NCI-H1048 (cell line): ENCODE measurements at regions not wholly inside any gene's neighbourhood (a gene's known extent, or its start where the extent isn't known, plus 50 kb on each side); places are given as distances from the start of the nearest gene placed in this dataset.

Experiments used
- DNase-seq: peaks from one replicate; lab custom pipeline; 2025; lab: John Stamatoyannopoulos, UW

GRCh38 chr2:117644403-117644802 is 170.1 kb upstream of the DDX18 start:
- no peak for DNase-seq

- DNase-seq = no peak
These were observed 169.0 kb upstream of the DDX18 start for GRCh38 chr2:117645458-117645857.

- DNase-seq = no peak
These were observed 168.4 kb upstream of the DDX18 start for GRCh38 chr2:117646099-117646498.

- no peak for DNase-seq
These were observed 167.6 kb upstream of the DDX18 start for GRCh38 chr2:117646872-117647271.

GRCh38 chr2:117656546-117656945 is 157.9 kb upstream of the DDX18 start:
- DNase-seq = no peak

DNA sequence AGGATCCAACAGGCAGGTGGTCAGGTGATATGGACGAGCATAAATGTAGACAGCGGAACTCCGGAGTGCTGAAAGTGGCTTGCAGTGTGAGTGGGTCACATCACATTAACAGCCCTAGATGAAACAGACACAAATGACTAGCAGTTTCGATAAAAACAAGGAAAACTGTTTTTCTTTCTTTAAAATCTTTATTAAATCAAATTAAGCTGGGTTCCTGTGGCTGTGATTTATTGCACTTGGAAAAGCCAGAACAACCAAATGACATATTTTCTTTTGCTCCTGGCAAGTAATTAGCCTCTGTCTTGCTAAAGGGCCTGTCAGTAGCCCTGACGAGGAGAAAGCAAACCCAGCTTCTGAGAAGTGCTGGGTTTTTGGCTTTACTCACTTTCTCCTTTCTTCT is 152.9 kb upstream of the DDX18 start:
- no peak for DNase-seq

DNA sequence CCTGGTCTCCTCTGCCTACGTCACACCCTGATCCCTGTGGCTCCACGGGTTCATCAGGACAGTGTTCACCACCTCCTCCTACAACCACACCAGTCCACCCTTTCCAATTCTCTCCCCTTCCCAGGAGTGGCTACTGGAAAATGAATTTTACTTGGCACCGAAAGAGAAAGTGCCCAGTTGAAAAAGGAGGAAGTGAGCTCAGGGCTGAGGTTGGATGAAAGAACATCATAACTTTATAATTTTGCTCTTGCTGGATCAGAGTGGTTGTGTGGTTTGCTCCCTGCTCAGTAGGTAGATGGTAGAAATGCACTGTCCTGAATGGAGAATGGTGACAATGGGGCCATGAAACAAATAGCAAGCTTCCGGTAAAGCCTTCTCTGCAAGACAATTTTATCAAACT is 140.3 kb upstream of the DDX18 start:
- no peak for DNase-seq

GRCh38 chr2:117679952-117680351 is 134.5 kb upstream of the DDX18 start:
- DNase-seq = no peak

GRCh38 chr2:117684919-117685318 is 129.6 kb upstream of the DDX18 start:
- DNase-seq = no peak

- no peak for DNase-seq
These were observed 127.8 kb upstream of the DDX18 start for GRCh38 chr2:117686699-117687098.

DNA sequence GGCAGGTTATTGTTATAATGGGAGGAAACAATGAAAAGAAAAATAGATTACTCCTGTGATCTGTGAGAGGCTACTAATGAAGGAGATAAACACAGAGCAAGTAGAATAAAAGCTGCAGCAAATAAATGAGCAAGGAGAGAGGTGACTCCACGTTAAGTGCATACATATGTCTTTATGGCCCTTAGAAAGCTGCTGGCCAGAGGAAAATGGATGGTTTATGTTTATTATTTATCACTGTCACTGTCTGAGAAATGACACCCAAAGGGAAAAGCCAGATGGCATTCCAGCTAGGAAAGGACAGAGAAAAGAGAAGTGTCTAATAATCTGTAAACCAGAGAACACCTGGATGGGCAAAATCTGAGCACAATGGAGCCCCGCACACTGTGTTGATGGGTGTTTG is 122.9 kb upstream of the DDX18 start:
- DNase-seq = no peak

- no peak for DNase-seq
These were observed 122.3 kb upstream of the DDX18 start for GRCh38 chr2:117692001-117692763.

GRCh38 chr2:117693154-117693553 is 121.3 kb upstream of the DDX18 start:
- no peak for DNase-seq

- DNase-seq = no peak
These were observed 120.8 kb upstream of the DDX18 start for GRCh38 chr2:117693651-117694050.

- no peak for DNase-seq
These were observed 116.2 kb upstream of the DDX18 start for GRCh38 chr2:117698287-117698686.

DNA sequence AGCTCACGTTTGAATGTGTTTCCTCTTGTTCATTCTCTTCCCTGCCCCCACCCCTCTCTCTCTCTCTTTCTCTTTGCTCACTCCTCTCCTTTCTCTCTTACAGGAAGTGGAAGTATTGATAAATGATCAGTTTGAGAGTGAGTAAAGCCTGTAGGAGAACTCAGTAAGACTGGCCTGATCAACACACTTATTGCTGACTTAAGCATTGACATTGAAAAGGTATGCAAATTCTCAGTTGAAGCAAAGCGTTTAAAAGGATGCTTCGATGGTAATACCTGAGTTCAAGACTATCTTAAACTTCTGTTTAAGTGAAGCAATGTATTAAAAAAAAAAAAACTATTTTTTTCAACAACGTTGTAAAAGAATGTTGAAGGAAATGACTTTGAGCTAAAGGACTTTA is 115.7 kb upstream of the DDX18 start:
- no peak for DNase-seq

DNA sequence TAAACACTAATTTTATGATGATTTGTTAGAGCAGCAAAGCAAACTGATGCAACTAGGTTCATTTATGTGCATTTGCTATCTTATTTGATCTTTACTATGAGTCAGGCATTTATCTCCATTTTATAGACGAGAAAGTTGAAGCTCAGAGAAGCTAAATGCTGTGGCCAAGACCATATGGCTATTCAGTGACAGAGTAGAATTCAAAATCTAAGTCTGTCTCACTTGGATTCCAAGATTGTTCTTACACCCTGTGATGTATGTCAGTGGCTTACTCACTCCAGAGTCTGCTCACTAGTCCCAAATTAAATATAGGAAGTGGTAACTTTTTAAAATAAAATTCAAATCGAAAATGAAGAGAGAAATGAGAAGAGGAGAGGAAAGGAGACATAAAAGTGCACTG is 114.0 kb upstream of the DDX18 start:
- no peak for DNase-seq

DNA sequence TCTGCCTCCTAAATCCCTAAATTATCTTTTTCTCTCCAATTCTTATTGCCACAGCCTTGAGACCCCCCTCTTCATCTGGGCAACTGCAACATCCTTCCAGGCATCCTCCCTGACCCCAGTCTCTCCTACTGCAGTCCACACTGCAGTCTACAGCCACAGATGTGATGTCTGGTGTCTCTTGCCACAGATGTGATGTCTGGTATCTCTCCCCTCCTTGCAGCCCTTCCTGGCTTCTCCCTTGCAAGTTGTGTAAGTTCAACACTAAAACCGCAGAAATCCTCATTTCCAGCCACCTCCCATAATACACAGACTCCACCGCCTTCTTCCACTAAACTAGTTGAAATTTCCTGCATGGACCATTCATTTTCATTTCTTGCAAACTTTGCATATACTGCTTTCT is 113.1 kb upstream of the DDX18 start:
- DNase-seq = no peak

DNA sequence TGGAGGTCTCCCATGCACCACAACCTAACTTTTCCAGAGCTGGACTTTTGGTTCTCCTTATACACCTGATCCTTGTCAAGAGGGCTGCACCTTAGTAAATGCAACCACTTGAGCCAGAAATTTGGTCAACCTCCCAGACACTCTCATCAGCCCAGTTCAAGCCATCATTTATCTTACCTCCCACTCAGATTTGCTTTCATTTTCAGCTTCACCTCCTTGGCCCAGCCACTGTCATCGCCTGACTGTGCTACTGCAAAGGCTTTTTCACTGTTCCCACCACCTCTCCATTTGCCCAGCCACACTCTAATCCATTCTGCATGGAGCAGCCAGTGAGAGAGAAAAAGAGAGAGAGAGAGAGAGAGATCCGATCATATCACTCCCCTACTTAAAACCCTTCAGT is 112.4 kb upstream of the DDX18 start:
- DNase-seq = no peak

GRCh38 chr2:117703858-117704257 is 110.6 kb upstream of the DDX18 start:
- DNase-seq = no peak

DNA sequence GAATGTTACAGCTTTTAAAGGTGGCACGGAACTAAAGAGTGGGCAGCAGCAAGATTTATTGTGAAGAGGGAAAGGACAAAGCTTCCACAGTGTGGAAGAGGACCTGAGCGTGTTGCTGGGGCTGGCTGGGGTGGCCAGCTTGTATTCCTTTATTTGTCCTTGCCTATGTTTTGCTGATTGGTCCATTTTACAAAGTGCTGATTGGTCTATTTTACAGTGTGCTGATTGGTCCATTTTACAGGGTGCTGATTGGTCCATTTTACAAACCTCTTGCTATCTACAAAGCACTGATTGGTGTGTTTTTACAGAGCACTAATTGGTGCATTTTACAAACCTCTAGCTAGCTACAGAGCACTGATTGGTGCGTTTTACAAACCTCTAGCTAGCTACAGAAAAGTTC is 109.7 kb upstream of the DDX18 start:
- no peak for DNase-seq

GRCh38 chr2:117707874-117708273 is 106.6 kb upstream of the DDX18 start:
- DNase-seq = no peak

DNA sequence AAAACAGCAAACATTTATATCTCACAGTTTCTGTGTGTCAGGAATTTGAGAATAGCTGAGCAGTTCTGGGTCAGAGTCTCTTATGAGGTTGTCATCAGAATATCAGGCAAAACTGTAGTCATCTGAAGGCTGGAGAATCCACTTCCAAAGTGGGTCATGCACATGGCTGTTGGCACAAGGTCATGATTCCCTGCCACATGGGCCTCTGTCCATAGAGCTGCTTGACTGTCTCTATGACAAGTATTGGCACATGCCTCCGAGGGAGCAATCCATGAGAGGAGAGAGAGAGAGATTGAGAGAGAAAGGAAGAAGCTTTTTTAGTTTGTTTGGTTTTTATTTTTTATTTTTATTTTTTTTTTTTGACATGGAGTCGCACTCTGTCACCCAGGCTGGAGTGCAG is 101.8 kb upstream of the DDX18 start:
- no peak for DNase-seq

DNA sequence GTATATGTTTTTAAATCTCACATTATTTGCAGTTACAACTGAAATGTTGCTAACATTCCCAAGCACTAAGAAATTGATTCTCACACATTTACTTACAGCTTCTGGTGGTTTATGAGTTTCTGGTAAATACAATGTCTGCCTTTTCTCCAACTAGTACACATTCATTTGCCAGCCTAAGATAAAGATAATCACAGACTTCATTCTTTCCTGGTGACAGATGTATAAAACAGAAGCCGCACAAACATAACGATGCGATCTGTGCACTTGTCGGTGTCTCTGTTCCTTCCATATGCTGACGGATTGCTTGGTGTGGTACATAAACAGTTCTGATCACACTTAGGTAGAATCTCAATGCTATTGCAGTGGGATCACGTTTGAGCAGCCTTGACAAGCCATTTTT is 100.4 kb upstream of the DDX18 start:
- no peak for DNase-seq
